IPS DF 19.7 (cell line): ENCODE measurements at regions not wholly inside any gene's neighbourhood (a gene's known extent, or its start where the extent isn't known, plus 50 kb on each side); places are given as distances from the start of the nearest gene placed in this dataset.

Source experiments
- DNase-seq: peaks from one replicate; pipeline ENCODE4 v3.0.0-alpha.2; 2013; ENCODE audit warnings: low read depth, low spot score

- DNase-seq: no peak
These were observed 85.8 kb downstream of the LLPH start for GRCh38 chr12:66044731-66045130.

GRCh38 chr12:66043035-66043434 is 87.5 kb downstream of the LLPH start:
- no peak for DNase-seq

GRCh38 chr12:66041651-66042363 is 88.7 kb downstream of the LLPH start:
- no peak for DNase-seq

GRCh38 chr12:66036317-66036716 is 94.2 kb downstream of the LLPH start:
- no peak for DNase-seq

- no peak for DNase-seq
These were observed 95.1 kb downstream of the LLPH start for GRCh38 chr12:66035288-66035966.

GRCh38 chr12:66033151-66033550 is 97.4 kb downstream of the LLPH start:
- no peak for DNase-seq

GRCh38 chr12:66032739-66033138 is 97.8 kb downstream of the LLPH start:
- DNase-seq: no peak

- no peak for DNase-seq
These were observed 100.3 kb downstream of the LLPH start for GRCh38 chr12:66030217-66030781.

GRCh38 chr12:66028390-66028789 is 102.2 kb downstream of the LLPH start:
- DNase-seq: no peak

- no peak for DNase-seq
These were observed 105.1 kb downstream of the LLPH start for GRCh38 chr12:66025477-66025876.

- no peak for DNase-seq
These were observed 105.6 kb downstream of the LLPH start for GRCh38 chr12:66024949-66025348.

- DNase-seq: no peak
These were observed 110.1 kb downstream of the LLPH start for GRCh38 chr12:66020481-66020880.

GRCh38 chr12:66017736-66018135 is 112.8 kb downstream of the LLPH start:
- no peak for DNase-seq
